DMS79 (cell line): ENCODE measurements at regions not wholly inside any gene's neighbourhood (a gene's known extent, or its start where the extent isn't known, plus 50 kb on each side); places are given as distances from the start of the nearest gene placed in this dataset.
"Not testable (repeated sequence)": the region's sequence is repeated elsewhere in the genome, so short reads cannot be mapped to it uniquely, and the experiment has no call there.

Experiments used
- DNase-seq: peaks from one replicate; lab custom pipeline; 2025; lab: John Stamatoyannopoulos, UW

DNA sequence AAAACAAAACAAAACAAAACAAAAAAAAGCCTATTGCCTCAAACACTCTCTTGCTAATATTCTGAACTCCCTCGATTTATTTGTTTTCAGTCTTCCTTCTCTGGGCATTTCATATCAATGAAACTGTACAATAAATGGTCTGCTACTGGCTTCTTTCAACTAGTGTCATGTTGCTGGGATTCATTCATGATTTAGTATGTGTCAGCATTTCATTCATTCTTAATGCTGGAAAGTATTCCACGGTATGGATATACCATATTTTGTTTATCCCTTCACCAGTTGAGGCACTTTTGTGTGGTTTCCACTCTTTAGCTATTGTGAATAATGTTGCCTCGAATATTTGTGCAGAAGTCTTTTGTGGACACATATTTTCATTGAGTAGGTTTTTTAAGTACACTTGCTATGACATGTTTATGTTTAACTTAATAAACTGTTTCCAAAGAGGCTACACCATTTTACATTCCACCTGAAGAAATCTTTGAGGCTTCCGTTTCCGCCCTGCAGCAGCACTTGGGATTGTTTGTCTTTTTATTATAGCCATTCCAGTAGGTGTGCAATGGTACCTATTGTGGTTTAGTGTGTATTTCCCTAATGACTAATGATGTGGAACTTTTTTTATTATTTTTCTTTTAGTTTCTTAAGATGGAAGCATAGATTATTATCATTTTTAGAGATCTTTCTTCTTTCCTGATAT, 543.6 kb upstream of the SOX11 start:
- no peak for DNase-seq

DNA sequence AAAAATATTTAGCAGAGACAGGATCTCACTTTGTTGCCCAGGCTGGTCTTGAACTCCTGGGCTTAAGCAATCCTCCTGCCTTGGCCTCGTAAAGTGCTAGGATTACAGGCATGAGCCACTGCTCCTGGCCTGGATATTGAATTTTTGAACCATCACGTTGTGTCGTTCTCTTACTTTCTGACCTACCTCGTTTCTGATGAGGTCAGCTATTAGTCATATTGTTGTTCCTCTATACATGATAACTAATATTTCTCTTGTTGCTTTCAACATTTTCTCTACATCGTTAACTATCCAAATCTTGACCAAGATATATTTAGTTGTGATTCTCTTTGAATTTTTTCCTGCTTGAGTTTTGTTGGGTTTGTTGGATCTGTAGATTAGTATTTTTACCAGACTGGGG, 541.3 kb upstream of the SOX11 start:
- DNase-seq = no peak

DNA sequence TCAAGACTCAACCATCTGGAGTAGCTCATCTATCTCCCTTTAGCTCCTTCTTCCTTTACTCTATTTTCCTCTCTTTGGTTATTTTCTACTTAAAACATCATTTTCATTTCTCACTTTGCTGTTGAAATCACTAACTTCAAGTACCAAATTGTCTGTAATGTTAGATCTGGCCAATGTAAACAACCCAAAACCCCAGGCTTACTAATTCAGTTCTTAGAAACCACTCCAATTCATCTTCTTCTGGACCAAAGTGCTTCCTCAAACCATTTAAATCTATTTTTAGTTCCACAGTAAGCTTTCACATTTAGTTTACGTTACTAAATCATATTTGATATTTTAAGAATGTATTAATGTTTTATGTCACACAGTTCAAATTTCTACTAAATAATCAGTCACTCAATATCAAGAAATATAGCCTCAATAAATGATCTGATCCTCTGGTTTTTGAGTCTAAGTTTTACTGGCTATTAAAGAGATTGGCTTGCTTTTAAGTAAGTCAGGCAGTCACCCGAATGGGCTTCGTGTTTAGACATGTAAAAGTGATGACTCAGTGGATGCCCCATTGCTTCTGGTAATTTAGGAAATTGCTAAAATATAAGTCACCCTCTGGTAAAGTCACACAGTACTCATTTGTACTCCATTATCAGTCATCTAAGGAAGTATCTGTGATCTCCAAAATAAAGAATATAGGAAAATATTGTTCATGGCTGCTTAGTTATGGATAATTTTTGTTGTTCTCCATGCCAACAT, 527.2 kb upstream of the SOX11 start:
- peak; percentile 83 for DNase-seq

DNA sequence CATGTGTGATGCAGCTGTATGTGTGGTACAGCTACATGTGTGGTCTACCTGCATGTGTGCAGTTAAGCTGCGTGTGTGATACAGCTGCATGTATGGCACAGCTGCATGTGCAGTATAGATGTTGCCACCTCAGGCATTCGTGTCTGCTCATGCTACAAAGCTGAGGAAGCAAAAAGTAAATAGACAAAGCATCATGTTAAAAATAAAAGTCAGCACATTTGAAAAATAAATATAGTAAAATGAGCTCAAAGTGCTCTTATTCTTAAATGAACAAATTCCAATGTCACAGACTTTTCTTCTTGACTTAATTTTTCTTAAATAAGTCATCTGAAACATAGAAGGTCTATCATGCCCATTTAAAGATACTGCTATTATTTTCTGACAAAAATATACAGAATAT, 519.3 kb upstream of the SOX11 start:
- DNase-seq = no peak

DNA sequence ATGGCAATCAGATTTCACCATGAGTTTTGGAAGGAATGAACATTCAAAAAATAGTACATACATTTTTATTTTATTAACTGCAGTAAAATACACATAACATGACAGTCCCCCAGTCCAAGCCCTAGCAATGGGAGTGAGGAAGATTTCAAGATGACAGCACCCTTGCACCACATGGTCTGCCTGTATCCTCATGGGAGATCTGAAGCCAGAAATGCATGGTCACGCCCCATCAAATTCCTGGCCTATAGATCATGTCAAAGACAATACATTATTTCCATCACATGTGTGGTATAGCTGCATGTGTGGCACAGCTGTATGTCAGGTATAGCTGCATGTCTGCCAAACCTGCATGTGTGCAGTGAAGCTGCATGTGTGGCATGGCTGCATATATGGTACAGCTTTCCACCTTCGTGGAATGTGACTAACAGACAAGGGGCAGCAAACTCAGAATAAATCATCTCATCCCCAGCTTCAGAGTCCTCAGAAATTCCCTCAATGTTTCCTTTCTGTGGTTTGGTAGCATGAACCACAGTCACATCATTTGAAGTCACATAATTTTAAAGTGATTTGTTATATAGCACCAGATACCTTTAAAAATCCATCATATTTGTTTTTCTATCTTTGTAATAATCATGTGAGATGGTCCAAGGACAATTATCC, 518.2 kb upstream of the SOX11 start:
- DNase-seq = no peak

DNA sequence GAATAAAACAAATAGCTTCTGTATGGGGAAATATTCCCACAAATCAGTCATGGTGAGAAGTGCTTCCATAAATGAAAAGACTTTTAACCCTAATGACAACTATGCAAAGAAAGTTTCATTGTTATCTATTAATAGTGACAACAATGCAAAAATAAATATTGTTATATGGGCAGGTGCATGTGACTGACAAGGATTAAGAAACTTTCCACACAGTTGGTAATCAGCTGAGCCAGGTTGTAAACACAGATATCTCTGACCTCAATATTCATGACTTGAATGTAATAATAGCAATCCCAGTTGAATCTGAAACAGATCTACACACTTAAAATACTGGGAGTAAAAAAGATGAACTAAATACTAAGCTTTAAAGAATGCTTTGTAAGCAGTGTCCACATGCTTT, 517.0 kb upstream of the SOX11 start:
- no peak for DNase-seq

DNA sequence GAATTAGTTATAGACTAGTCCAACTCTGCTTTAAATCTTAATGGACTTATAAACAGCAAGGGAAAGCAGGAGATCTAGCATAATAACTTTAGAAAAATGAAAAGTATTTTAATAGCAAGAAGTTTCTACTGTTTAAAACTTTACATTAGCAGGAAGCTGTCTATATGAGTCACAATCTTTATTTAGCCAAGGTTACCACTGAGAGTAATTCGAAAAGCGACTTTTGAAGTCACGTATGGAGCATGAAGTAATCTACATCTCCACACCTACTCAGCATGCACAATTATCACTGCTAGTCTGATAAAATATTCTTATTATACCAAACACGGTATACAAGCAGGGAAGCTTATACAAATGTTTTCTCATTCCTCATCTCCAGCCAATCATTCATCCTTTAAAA, 515.4 kb upstream of the SOX11 start:
- no peak for DNase-seq

DNA sequence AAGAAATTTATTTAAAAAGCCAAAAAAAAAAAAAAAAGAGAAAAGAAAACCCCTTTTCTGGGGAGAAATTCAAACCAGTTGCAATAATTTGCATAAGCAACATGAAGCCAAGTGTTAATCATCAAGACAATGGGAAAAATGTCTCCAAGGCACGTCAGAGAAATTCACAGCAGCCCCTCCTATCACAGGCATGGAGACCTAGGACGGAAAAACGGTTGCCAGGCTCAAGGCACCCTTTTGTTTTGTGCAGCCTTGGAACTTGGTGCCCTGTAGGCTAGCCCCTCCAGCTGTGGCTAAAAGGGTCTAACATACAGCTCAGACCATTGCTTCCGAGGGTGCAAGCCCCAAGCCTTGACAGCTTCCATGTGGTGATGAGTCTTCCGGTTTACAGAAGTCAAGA, 509.2 kb upstream of the SOX11 start:
- no peak for DNase-seq

DNA sequence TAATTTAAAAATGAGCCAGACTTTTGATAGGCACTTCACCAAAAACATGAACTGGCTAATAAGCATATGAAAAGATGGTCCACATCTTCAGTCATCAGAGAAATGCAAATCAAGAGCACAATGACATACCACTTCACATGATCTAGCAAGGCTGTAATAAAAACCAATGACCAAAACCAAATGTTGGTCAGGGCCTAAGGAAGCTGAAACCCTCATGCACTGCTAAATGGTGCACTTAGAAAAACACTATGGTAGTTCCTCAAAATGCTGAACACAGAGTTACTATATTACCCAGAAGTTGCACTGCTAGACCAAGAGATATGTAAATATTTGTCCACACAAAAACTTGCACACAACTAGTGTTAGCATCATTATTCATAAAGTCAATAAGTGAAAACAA, 504.9 kb upstream of the SOX11 start:
- no peak for DNase-seq

DNA sequence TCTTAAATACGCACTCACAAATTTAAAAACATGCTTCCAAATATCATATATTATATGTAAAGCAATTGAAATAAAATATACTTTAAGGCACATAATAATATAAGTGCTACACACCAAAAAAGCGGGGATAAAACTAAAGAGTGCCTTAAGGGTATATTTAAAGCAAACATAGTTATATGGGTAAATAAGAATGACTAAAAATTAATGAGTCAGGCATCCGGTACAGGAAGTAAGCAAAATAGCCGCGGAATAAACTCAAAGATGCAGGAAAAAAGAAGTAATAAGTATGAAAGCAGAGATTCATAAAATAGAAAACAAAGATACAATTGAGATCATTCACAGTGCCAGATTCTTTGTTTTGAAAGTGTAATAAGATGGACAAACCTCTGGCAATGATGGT, 503.5 kb upstream of the SOX11 start:
- DNase-seq = no peak

DNA sequence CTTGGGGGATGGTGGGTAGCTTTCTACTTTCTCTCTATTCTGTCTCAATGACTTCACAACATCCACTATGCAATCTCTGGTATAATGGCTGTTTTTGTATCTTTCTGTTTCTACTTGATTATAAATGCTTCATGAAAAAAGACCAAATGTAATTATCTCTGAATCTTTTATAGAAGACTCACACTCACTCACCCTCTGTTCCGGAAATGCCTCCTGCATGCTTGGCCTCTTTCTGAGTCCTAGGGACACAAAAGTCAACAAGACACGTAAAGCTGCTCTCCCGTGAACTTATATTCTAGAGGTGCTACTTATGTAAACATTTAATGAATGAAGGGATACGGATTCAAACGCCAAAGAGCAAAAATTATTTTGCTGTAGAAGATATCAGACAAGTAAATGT, 502.2 kb upstream of the SOX11 start:
- no peak for DNase-seq

DNA sequence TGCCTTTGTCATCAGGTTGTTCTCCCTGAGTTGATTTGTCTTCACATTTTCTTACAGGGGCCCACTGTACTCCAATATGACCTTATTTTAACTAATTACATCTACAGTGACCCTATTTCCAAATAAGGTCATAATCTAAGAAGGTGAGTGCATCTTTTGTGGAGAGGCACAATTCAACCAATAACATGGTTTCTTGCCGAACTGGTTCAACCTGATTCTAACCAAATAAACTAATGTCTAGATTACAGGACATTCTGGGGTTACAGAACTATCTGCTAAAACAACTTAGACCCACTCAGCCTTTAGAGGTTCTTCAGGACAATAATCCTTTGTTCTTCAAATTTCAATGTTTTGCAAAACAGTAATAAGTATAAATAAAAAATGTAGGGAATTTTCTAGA, 496.5 kb upstream of the SOX11 start:
- DNase-seq = peak; percentile 36

DNA sequence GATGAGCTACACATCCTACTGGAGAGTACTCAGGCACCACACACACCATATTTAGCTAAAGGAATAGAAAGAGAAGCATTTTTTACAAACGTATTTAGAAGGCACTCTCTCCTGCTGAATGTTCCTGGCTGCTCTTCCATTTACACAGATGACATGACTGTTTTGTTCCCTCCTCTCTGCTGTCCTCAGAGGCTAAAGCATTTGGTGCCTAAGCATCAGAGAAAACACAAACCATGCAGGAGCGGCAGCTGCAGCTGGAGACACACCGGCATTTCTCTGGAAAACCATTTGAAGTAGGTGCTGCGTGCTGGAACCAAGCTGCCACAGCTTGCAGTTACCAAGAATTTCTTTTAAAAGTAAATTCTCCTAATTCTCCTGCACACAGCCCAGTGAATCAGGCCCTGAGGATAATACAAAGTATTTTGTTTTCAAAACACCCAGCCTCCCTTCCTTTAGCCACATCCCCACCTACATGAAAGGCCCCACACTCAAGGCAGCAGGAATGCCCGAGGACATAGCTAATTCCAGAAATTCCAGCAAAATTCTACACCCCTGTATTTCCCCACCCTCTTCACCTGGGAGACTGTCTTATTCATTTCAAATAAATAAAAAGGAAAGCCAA, 488.9 kb upstream of the SOX11 start:
- no peak for DNase-seq

DNA sequence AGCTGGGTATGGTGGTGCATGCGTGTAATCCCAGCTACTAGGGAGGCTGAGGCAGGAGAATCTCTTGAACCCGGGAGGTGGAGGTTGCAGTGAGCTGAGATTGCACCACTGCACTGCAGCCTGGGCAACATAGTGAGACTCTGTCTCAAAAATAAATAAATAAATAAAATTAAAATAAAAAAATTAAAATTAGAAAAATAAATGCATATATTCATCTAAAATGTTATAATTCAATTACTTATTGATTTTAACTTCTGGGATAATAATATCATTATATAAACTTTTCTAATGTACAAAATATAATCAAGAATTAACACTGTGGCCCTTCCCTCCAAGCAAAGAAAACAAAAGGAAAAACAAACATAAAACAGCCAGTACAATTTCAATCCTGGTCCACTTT, 485.4 kb upstream of the SOX11 start:
- not testable (repeated sequence) for DNase-seq

DNA sequence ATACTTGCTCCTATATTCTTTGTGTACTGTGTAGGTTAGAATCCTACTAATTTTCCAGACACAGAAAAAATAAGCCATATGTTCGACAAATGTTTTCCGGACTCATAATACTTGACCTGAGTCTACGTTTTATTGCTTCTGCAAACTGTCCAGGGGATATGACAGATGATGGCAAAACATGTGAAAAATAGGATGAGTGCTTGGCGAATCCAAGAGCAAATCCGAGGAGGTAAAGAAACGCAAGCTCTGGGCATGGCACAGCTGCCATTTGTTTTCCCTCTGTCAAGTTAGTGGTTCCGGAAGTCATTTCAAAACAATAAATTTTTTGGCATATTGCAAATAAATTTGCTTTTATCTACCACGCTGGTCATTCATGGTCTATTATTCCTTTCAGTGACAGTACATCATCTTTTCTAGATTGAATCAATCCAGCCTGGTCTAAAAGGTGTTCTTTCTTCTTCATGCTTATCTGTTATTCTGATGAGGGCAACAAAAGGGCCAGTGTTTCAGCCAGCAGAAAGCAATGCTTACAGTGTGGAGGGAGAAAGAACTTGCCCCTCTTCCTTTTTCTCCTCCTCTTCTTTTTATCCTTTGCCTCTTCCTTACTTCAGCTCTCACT, 476.1 kb upstream of the SOX11 start:
- DNase-seq = no peak

DNA sequence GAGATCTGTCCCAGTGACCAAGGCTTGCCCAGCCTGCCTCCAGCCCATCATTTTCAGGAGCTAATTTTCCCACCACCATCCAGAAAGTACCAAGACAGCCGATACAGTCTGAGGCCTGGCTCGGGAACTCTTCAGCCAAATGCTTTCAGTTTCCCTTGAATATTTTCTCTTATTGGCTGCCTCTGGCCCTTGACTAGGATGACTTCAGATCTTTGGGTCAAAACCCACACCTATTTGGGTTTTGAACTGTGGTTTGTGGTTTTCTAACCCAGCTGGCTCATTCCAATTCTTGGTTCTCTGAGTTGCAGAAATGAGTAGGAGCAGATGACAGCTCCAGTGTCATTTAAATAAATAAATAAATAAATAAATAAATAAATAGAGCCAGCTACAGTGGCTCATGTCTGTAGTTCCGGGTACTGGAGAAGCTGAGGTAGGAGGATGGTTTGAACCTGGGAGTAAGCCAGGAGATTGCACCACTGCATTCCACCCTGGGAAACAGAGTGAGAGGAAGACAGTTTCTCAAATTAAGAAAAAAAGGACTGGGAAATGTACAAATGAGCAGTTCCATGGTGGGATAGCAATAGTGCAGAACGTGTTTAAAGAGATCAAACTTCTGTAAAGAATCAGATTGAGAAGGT, 465.0 kb upstream of the SOX11 start:
- DNase-seq = no peak

DNA sequence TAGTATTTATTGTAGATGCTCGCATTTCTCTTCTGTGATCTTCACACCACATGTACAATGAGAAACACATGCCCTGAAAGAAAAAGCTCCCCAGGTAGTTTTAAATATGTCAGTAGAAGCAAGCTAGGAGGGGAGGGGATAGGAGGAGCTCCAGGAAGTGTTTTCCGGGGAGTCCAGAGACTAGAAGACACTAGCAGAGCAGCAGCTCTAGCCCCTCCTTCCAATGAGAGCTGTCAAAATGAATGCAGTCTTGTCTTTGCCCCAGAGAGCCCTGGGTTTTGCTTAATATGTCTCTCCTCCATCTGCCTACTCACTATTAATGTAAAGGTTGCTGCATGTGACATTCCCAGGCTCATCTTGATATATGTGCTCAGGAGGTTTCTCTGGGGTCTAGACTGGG, 462.6 kb upstream of the SOX11 start:
- no peak for DNase-seq

DNA sequence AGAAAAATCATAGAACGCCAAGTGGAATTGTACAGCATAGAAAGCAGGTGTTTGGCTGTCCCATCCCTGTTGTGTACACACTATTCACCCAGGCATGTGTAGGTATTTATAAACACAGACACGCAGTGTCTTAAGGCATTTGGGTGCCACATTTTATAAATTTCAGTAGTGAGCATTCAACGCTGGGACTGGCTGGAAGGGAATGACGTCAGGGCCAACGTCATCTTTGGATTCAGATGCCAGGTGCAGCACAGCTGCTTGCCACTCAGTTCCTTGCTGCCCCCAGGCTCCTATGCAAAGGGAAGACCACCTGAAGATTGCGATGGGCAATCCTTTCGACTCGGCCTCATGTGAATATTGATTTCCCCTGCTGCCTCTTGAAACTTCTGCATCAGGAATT, 461.7 kb upstream of the SOX11 start:
- DNase-seq = no peak

DNA sequence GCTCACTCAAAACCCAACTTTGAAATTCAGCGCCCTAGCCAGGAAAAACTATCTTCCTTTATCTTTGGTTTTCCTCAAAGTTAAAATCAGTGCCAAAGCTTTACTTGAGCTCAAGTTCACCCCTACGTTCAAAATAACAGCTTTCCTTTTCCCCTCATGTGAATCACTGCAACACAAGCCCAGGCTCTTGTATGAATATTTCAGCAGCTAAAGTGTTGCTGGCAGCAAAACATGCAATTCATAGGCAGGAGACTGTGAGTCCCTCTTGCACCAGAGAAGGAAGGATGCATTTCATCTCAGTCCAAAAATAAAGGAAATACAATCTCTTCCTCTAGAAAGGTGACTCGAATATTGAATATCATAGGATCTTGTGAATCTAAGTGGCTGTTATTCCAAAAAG, 461.3 kb upstream of the SOX11 start:
- DNase-seq = no peak

DNA sequence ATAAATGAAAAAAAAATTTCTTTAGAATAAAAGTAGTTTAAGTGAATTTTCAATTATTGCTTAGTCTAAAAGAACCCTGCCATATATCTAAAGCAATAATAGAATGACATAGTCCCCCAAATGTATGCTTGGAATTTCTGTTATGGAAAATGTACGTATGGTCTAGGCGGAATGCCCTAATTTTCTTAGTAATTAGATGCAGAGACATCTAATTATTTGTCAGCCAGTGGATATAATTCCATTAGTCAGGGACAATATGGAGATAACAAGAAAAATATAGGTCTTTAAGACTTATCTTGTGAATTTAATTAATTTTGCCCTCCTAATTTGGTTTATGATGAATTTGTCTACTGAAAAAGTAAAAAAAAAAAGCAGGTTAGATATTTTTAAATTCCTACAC, 460.9 kb upstream of the SOX11 start:
- no peak for DNase-seq

DNA sequence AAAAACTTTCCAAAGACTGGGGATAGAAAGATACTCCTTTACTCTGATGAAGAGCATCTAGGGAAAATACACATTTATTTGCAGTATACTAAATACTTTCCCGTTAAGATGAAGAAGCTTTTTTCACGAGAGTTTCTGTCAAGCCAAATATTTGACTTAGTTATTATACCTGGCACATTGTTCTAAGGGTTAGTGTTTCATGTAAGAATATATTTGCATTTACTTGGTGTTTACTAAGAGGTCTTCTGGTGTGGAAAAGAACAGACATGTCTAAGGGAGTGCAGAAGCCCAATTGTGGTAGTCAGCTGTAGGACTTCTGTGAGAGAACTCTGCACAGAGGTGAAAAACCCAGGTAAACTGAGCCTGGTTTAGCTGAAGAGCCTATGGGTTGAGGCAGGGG, 457.6 kb upstream of the SOX11 start:
- no peak for DNase-seq

DNA sequence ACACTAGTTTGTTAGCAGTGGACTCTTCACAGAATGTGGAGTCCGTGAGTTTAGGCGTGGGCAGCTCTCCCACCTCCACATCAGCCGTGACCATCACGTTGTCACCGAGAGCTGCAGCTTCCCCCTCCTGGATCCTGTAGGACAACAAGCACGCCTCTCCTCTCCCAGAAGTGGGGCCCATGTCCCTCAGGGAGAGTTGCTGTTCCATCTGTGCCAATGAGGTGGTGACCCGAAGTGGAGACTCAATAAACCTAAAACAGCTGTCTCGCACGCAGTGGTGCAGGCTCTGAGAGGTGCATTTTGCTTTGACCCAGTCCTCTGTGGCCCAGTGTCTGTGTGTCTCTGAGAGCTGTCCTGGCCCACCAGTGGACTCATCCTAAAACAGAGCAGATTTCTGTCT, 456.5 kb upstream of the SOX11 start:
- DNase-seq = no peak
